ENCODE measurements at regions not wholly inside any gene's neighbourhood (a gene's known extent, or its start where the extent isn't known, plus 50 kb on each side); places are given as distances from the start of the nearest gene placed in this dataset.

DNA sequence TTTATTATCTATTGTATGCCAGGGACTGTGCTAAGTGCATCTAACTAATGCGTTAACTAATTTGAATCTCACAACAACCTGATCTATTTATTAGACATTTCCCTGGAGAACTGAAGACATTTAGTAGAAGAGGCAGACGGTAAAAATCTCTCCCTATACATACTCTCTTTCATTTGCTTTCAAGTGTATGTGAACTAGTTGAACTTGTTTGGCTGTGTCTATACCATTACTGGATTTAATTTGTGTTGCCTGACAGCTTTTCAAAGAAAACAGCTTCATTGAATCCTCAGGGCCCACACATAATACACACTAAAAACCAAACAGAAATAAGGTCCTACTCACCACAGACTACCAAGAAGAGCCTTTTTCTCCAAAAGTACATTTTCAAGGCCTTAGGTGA is 133.6 kb upstream of the NR3C1 start:
- TF ChIP-seq, protein P1, sequence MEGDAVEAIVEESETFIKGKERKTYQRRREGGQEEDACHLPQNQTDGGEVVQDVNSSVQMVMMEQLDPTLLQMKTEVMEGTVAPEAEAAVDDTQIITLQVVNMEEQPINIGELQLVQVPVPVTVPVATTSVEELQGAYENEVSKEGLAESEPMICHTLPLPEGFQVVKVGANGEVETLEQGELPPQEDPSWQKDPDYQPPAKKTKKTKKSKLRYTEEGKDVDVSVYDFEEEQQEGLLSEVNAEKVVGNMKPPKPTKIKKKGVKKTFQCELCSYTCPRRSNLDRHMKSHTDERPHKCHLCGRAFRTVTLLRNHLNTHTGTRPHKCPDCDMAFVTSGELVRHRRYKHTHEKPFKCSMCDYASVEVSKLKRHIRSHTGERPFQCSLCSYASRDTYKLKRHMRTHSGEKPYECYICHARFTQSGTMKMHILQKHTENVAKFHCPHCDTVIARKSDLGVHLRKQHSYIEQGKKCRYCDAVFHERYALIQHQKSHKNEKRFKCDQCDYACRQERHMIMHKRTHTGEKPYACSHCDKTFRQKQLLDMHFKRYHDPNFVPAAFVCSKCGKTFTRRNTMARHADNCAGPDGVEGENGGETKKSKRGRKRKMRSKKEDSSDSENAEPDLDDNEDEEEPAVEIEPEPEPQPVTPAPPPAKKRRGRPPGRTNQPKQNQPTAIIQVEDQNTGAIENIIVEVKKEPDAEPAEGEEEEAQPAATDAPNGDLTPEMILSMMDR (conservative IDR thresholded peaks at IDR 0.05 in 1 of 2, IDR thresholded peaks at IDR 0.05 in 1 of 2; ENCODE audit: low read depth in 1 of 2, low read length in 2 of 2) = no peak
- TF ChIP-seq EZH2 (IDR thresholded peaks at IDR 0.05; ENCODE audit: low read length, missing control alignments) = no peak

Measured in fibroblast of lung (primary cell).